OCI-LY7 (cell line): ENCODE measurements at regions not wholly inside any gene's neighbourhood (a gene's known extent, or its start where the extent isn't known, plus 50 kb on each side); places are given as distances from the start of the nearest gene placed in this dataset.

Experiments used
- BruUV-seq: library from RNA; stranded (reverse); fragments of 400-500 nt; replicated peaks from 2 replicates; lab custom pipeline; 2021; lab: Mats Ljungman, UMichigan
- CTCF ChIA-PET: fragments of 300-600 bp; sonication (Branson Sonifier 250); formaldehyde crosslinking; loops from one replicate; lab custom pipeline; 2022; ENCODE audit warnings: antibody characterized with exemption; ENCODE audit not compliant: unreplicated experiment; lab: Charles Lee
- POLR2A ChIA-PET: fragments of 300-600 bp; sonication (Branson Sonifier 250); formaldehyde crosslinking; loops from one replicate; lab custom pipeline; 2022; ENCODE audit warnings: antibody characterized with exemption; lab: Charles Lee
- DNase-seq: peaks from one replicate; pipeline ENCODE4 v3.0.0-alpha.2; 2015; ENCODE audit warnings: low spot score
- H2AFZ ChIP-seq: fragments of 200-600 bp; sonication (generic), shearing (Covaris generic); 2 replicates; pipeline ENCODE4 v1.6.1; 2014; ENCODE audit warnings: mild to moderate bottlenecking, antibody characterized with exemption, low read length, moderate library complexity
- H3K27ac ChIP-seq: fragments of 200-600 bp; sonication (generic); 2 replicates; pipeline ENCODE4 v1.5.1; 2014; ENCODE audit warnings: mixed run types, low read depth, mild to moderate bottlenecking, moderate library complexity, low read length, inconsistent platforms; ENCODE audit not compliant: poor library complexity, severe bottlenecking
- H3K36me3 ChIP-seq: fragments of 200-600 bp; sonication (generic); 2 replicates; pipeline ENCODE4 v1.6.1; 2014; ENCODE audit warnings: mild to moderate bottlenecking, antibody characterized with exemption, low read length, moderate library complexity, mixed read lengths; ENCODE audit not compliant: insufficient read depth
- H3K4me1 ChIP-seq: fragments of 200-600 bp; sonication (generic); 2 replicates; pipeline ENCODE4 v1.5.1; 2014; ENCODE audit warnings: mild to moderate bottlenecking, low read length; ENCODE audit not compliant: insufficient read depth, poor library complexity, severe bottlenecking
- H3K4me2 ChIP-seq: fragments of 200-600 bp; sonication (generic); 2 replicates; pipeline ENCODE4 v1.6.1; 2014; ENCODE audit warnings: mild to moderate bottlenecking, low read length
- H3K4me3 ChIP-seq: fragments of 200-600 bp; sonication (generic); 2 replicates; pipeline ENCODE4 v1.5.1; 2014; ENCODE audit warnings: mild to moderate bottlenecking, low read depth, low read length; ENCODE audit not compliant: poor library complexity, severe bottlenecking
- H3K79me2 ChIP-seq: fragments of 200-600 bp; sonication (generic); 2 replicates; pipeline ENCODE4 v1.6.1; 2016; ENCODE audit warnings: low read depth, mild to moderate bottlenecking, low read length, moderate library complexity, mixed read lengths; ENCODE audit not compliant: insufficient read depth
- H3K9me2 ChIP-seq: fragments of 200-600 bp; sonication (generic); 2 replicates; pipeline ENCODE4 v1.6.1; 2016; ENCODE audit warnings: mild to moderate bottlenecking, low read length, mixed read lengths; ENCODE audit not compliant: insufficient read depth
- H3K9me3 ChIP-seq: fragments of 200-600 bp; sonication (generic); 2 replicates; pipeline ENCODE4 v1.6.1; 2014; ENCODE audit warnings: mild to moderate bottlenecking, mixed run types, low read length, mixed read lengths
- H4K20me1 ChIP-seq: fragments of 200-600 bp; sonication (generic); 2 replicates; pipeline ENCODE4 v1.6.1; 2014; ENCODE audit warnings: mild to moderate bottlenecking, antibody characterized with exemption, low read length, moderate library complexity, mixed read lengths; ENCODE audit not compliant: insufficient read depth
- CTCF ChIP-seq: fragments of 200-600 bp; sonication (generic); conservative IDR thresholded peaks from 2 replicates; pipeline ENCODE4 v1.5.1; 2014; ENCODE audit warnings: mild to moderate bottlenecking, antibody characterized with exemption, low read length, moderate library complexity, mixed read lengths
- EZH2phosphoT487 ChIP-seq: fragments of 200-600 bp; sonication (generic); IDR thresholded peaks from 2 replicates; pipeline ENCODE4 v1.6.1; 2018; ENCODE audit warnings: low read depth, borderline replicate concordance, mild to moderate bottlenecking, mixed run types, antibody characterized with exemption, low read length, moderate library complexity, mixed read lengths
- intact Hi-C: fragments of 100-400 bp; cut with micrococcal nuclease; formaldehyde crosslinking; loops from one replicate; pipeline ENCODE4 v1.10.0; 2022; ENCODE audit not compliant: unreplicated experiment

- Histone ChIP-seq H3K27ac (no peak overlapping the region), H4K20me1 (no peaks in the 10 kb centered on the region), H3K4me3 (no peak overlapping the region), H3K4me1 (no peaks in the 10 kb centered on the region), H3K36me3 (no peaks in the 10 kb centered on the region), H3K9me3 (no peaks in the 10 kb centered on the region), H3K4me2 (no peak overlapping the region), H3K79me2 (no peaks in the 10 kb centered on the region), H2AFZ (no peak overlapping the region), H3K9me2 (no peaks in the 10 kb centered on the region)
- no peak for TF ChIP-seq CTCF
- no peak for TF ChIP-seq EZH2phosphoT487
- intact Hi-C loops = no loop called here
- ChIA-PET CTCF (no interaction called here), POLR2A (interaction anchor here (0.5 kb wide), 1 partner anchor 1145 kb away, joined by 3 read pairs; no protein-coding TSS in a partner anchor)
- DNase-seq = no peak
- no TSS peak for BruUV-seq
Measured at GRCh38 chr12:77577791-77578190, 252.9 kb upstream of the NAV3 start.

- no peaks in the 10 kb centered on the region for H3K9me3 ChIP-seq
- H3K9me2 ChIP-seq = no peaks in the 10 kb centered on the region
- H4K20me1 ChIP-seq = no peaks in the 10 kb centered on the region
- no peaks in the 10 kb centered on the region for H3K79me2 ChIP-seq
- POLR2A ChIA-PET = no interaction called here
- no peak overlapping the region for H3K4me2 ChIP-seq
- H3K36me3 ChIP-seq = no peaks in the 10 kb centered on the region
- CTCF ChIA-PET = no interaction called here
- no peak overlapping the region for H3K27ac ChIP-seq
- H3K4me3 ChIP-seq = no peak overlapping the region
- DNase-seq = no peak
- intact Hi-C loops = no loop called here
- BruUV-seq = no TSS peak
- H2AFZ ChIP-seq = no peak overlapping the region
- H3K4me1 ChIP-seq = no peaks in the 10 kb centered on the region
- no peak for TF ChIP-seq EZH2phosphoT487
- no peak for TF ChIP-seq CTCF
Measured at GRCh38 chr12:77575376-77575919, 255.2 kb upstream of the NAV3 start.

- CTCF ChIA-PET = no interaction called here
- no peaks in the 10 kb centered on the region for H3K36me3 ChIP-seq
- H3K4me3 ChIP-seq = no peak overlapping the region
- POLR2A ChIA-PET = no interaction called here
- DNase-seq = no peak
- intact Hi-C loops = no loop called here
- no TSS peak for BruUV-seq
- TF ChIP-seq EZH2phosphoT487 (no peak), CTCF (no peak)
- H3K4me2 ChIP-seq = no peak overlapping the region
- H4K20me1 ChIP-seq = no peaks in the 10 kb centered on the region
- H3K9me2 ChIP-seq = no peaks in the 10 kb centered on the region
- H3K79me2 ChIP-seq = no peaks in the 10 kb centered on the region
- H3K4me1 ChIP-seq = no peaks in the 10 kb centered on the region
- no peaks in the 10 kb centered on the region for H3K9me3 ChIP-seq
- no peak overlapping the region for H2AFZ ChIP-seq
- no peak overlapping the region for H3K27ac ChIP-seq
Measured at GRCh38 chr12:77572371-77572770, 258.3 kb upstream of the NAV3 start.
